Gastroesophageal sphincter (tissue), 4 donors: ENCODE measurements at regions not wholly inside any gene's neighbourhood (a gene's known extent, or its start where the extent isn't known, plus 50 kb on each side); places are given as distances from the start of the nearest gene placed in this dataset.

Experiments used
- ATAC-seq: fragments of 150-250 bp; one replicate; pipeline ENCODE4 v1.9.1; 2016; ENCODE audit warnings: mild to moderate bottlenecking, moderate library complexity
- H3K27ac ChIP-seq, 4 donors: fragments of 200-600 bp; sonication (generic) in 3 of 4; 1 replicate in 3 of 4; 2 replicates in 1 of 4; pipeline ENCODE4 v1.5.1; 2016 to 2019
- H3K27me3 ChIP-seq: fragments of 200-600 bp; sonication (generic); one replicate; pipeline ENCODE4 v1.5.1; 2019
- H3K36me3 ChIP-seq, 2 donors: fragments of 200-600 bp; sonication (generic); one replicate each; pipeline ENCODE4 v1.5.1; 2019; ENCODE audit warnings: control low read depth in 1 of 2
- H3K4me1 ChIP-seq, 3 donors: fragments of 200-600 bp; sonication (generic); 1 replicate in 2 of 3; 2 replicates in 1 of 3; pipeline ENCODE4 v1.5.1; 2016 to 2019; ENCODE audit warnings: control low read depth in 2 of 3
- H3K4me3 ChIP-seq, 2 donors: fragments of 200-600 bp; sonication (generic); one replicate each; pipeline ENCODE4 v1.5.1; 2019; ENCODE audit warnings: mild to moderate bottlenecking in 1 of 2, moderate library complexity in 1 of 2
- H3K9me3 ChIP-seq, 3 donors: fragments of 200-600 bp; sonication (generic); one replicate each; pipeline ENCODE4 v1.5.1; 2017 to 2019; ENCODE audit warnings: control low read depth in 2 of 3
- EP300 ChIP-seq: sonication (generic); formaldehyde crosslinking; IDR thresholded peaks from one replicate; pipeline ENCODE4 v1.6.1; 2017; ENCODE audit warnings: antibody characterized with exemption, mild to moderate bottlenecking
- POLR2A ChIP-seq, 2 donors: fragments of 450-650 bp; IDR thresholded peaks; one replicate each; pipeline ENCODE4 v1.6.1; 2017; ENCODE audit warnings: antibody characterized with exemption in 2 of 2, mild to moderate bottlenecking in 2 of 2, moderate library complexity in 1 of 2
- POLR2AphosphoS5 ChIP-seq: sonication (generic); formaldehyde crosslinking; IDR thresholded peaks from one replicate; pipeline ENCODE4 v1.6.1; 2017; ENCODE audit warnings: antibody characterized with exemption
- WGBS, 2 donors: methylation state at CpG; one replicate each; pipeline ENCODE4 v1.1.5; 2018; ENCODE audit warnings: low coverage in 1 of 2; 5-methylcytosine and 5-hydroxymethylcytosine counted together
- TF ChIP-seq, protein P1 (sequence below), 4 experiments: fragments of 200-600 bp in 2 of 4; fragments of 450-650 bp in 2 of 4; sonication (generic) in 1 of 4; IDR thresholded peaks; one replicate each; pipeline ENCODE4 v1.5.1; 2017 to 2019; ENCODE audit warnings: antibody characterized with exemption in 4 of 4, mild to moderate bottlenecking in 2 of 4, moderate library complexity in 2 of 4

DNA sequence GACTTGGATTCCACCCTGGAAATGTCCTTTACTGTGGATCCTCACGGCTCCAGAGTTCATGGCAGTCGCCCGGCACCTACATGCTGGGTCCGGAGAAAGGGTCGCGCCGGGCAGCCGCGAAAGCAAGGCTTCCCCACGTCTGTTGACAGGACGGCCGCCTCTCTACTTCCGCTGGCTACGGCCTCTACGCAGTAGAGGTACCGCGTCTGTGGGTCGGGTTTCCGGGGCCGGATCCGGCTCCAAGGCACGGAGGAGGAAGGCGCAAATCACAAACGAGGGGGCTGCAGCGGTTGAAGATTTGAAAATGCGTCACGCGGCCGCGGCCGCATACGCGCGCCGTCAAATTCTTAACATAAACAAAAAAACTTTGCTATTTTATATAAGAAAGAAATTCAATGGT lies 649.6 kb downstream of the REEP3 start:
- ATAC-seq, result no peak
- TF ChIP-seq POLR2A (IDR thresholded peaks at IDR 0.05) (no peak), EP300 (no peak), POLR2AphosphoS5 (no peak)
- TF ChIP-seq, protein P1, sequence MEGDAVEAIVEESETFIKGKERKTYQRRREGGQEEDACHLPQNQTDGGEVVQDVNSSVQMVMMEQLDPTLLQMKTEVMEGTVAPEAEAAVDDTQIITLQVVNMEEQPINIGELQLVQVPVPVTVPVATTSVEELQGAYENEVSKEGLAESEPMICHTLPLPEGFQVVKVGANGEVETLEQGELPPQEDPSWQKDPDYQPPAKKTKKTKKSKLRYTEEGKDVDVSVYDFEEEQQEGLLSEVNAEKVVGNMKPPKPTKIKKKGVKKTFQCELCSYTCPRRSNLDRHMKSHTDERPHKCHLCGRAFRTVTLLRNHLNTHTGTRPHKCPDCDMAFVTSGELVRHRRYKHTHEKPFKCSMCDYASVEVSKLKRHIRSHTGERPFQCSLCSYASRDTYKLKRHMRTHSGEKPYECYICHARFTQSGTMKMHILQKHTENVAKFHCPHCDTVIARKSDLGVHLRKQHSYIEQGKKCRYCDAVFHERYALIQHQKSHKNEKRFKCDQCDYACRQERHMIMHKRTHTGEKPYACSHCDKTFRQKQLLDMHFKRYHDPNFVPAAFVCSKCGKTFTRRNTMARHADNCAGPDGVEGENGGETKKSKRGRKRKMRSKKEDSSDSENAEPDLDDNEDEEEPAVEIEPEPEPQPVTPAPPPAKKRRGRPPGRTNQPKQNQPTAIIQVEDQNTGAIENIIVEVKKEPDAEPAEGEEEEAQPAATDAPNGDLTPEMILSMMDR (IDR thresholded peaks at IDR 0.05), result no peak
- H3K36me3 ChIP-seq, result no peaks in the 10 kb centered on the region
- no peaks in the 10 kb centered on the region for H3K27me3 ChIP-seq
- no peaks in the 10 kb centered on the region for H3K4me1 ChIP-seq
- H3K27ac ChIP-seq, result no peak overlapping the region
- H3K9me3 ChIP-seq, result no peaks in the 10 kb centered on the region
- H3K4me3 ChIP-seq, result no peak overlapping the region
- 94 to 98% methylated on average over 10 to 19 of the region's 35 CpGs for WGBS, 2 donors

DNA sequence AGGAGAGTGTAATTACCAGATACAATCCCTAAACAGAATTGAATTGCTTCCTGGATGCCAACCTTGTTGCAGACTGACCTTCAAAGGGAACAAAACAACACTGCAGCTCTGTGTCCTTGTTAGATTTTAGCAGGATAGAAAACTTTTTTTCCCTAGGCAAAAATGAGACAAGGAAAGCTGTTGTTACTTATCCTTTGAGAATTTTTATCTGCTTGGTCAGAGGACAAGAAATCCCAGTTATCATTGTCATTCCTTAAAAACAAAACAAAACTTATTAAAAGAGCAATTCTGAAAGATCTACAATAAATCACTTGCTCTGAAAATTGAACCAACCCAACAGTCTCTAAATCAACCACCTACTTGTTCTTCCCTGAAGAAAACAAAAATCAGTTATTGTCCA lies 652.6 kb downstream of the REEP3 start:
- Histone ChIP-seq H3K4me3 (no peak overlapping the region), H3K27me3 (no peaks in the 10 kb centered on the region), H3K4me1 (no peaks in the 10 kb centered on the region), H3K36me3 (no peaks in the 10 kb centered on the region), H3K27ac (no peak overlapping the region), H3K9me3 (no peaks in the 10 kb centered on the region)
- ATAC-seq, result no peak
- TF ChIP-seq POLR2A (IDR thresholded peaks at IDR 0.05) (no peak), POLR2AphosphoS5 (no peak), EP300 (no peak)
- TF ChIP-seq, protein P1 (IDR thresholded peaks at IDR 0.05), result no peak

DNA sequence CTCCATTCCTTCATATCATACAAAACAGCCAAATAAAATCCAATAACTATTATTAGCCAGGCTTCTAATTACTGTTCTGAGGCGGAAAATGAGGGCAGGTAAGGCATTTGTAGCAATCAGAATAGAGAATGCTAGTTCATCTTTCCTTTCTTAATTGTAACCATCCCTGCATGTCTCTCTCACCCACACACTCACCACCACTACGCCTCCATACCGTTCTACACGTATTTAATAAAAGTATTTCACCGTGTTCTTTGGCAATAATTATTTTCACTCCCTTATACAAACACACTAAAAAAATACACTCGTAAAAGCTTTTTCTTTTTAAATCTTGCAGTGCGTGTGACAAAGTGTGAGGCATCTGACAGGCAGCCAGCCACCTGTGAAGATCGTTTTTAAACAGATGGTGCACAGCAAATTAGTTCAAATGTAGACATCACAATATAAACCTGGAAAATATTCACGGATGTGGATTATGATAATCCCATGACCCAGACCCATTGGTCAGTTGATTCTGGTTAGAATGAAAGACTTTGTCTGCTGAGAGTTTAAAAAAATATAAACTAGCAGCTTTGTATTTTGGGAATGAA lies 653.6 kb downstream of the REEP3 start:
- WGBS, 2 donors, result 24 to 38% methylated on average over 9 of the region's 9 CpGs
- no peaks in the 10 kb centered on the region for H3K27me3 ChIP-seq
- no peaks in the 10 kb centered on the region for H3K4me1 ChIP-seq
- no peak overlapping the region for H3K27ac ChIP-seq
- no peak overlapping the region for H3K4me3 ChIP-seq
- no peak for TF ChIP-seq EP300
- TF ChIP-seq POLR2AphosphoS5, result no peak
- TF ChIP-seq POLR2A (IDR thresholded peaks at IDR 0.05), result no peak
- TF ChIP-seq, protein P1 (IDR thresholded peaks at IDR 0.05), result no peak
- H3K36me3 ChIP-seq, result no peaks in the 10 kb centered on the region
- H3K9me3 ChIP-seq, result no peaks in the 10 kb centered on the region
- ATAC-seq, result no peak

DNA sequence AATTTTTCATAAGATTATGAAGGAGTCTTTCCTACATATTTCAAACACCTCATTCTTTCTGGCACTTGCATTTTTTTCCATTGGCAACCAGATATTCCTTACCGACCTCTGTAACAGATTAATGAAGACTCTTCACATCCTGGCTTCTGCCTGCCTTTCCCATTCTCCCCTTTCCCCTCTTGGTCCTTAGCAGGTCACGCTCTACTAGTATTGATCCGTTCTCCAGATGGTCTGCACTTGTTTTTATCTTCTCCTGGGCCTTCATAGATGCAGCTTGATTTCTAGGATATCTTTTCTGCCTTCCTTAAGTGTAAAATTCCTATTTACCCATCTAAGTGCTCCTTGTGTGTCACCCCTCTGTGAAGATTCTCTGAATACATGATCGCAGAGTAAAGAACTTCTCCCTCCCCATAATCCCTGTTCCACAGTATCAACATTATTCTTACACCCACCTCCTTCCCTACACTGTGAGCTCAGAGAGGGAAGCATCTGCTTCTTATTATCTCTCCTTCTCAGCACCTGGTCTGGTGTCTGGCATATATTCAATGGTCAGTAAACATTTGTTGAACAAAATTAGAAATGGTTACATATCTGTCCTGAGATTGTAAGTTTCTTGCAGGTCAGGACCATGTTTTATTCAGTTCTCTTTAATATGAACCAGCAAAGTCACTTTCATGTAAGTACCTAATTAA lies 654.2 kb downstream of the REEP3 start:
- no peaks in the 10 kb centered on the region for H3K4me1 ChIP-seq
- 55 to 59% methylated on average over 4 of the region's 4 CpGs for WGBS, 2 donors
- H3K27ac ChIP-seq, result no peak overlapping the region
- no peaks in the 10 kb centered on the region for H3K9me3 ChIP-seq
- H3K36me3 ChIP-seq, result no peaks in the 10 kb centered on the region
- no peak for ATAC-seq
- no peak overlapping the region for H3K4me3 ChIP-seq
- H3K27me3 ChIP-seq, result no peaks in the 10 kb centered on the region
- no peak for TF ChIP-seq EP300
- TF ChIP-seq, protein P1 (IDR thresholded peaks at IDR 0.05), result no peak
- no peak for TF ChIP-seq POLR2A (IDR thresholded peaks at IDR 0.05)
- no peak for TF ChIP-seq POLR2AphosphoS5

DNA sequence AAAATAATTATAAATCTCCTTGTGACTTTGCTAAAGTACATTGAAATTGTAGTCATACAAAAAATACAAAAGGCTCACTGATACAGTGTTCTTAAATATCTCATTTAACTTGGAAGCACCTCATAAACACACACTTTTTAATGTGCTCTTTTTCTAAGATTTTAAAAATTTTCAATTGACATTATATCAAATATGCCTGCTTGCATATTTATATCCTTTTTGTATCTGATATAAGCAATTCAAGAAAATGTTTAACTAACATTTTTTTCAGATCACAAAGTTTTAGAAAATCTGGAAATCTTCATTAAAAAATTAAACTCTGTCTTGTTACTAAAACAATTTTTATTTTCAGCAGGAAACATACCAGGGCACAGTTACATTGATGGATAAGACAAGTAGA lies 661.5 kb downstream of the REEP3 start:
- ATAC-seq, result no peak

More for the DNA sequence above, 661.5 kb downstream of the REEP3 start:
- Histone ChIP-seq H3K27ac (no peak overlapping the region), H3K27me3 (no peaks in the 10 kb centered on the region), H3K4me3 (no peak overlapping the region), H3K4me1 (no peaks in the 10 kb centered on the region), H3K36me3 (no peaks in the 10 kb centered on the region), H3K9me3 (no peaks in the 10 kb centered on the region)
- TF ChIP-seq POLR2AphosphoS5, result no peak
